ENCODE measurements at regions not wholly inside any gene's neighbourhood (a gene's known extent, or its start where the extent isn't known, plus 50 kb on each side); places are given as distances from the start of the nearest gene placed in this dataset.

- TF ChIP-seq FOXO4 (CRISPR knock-in tag; conservative IDR thresholded peaks at IDR 0.05): no peak
- no peak for TF ChIP-seq MEIS2 (CRISPR knock-in tag; IDR thresholded peaks at IDR 0.05)
- TF ChIP-seq, protein P1, sequence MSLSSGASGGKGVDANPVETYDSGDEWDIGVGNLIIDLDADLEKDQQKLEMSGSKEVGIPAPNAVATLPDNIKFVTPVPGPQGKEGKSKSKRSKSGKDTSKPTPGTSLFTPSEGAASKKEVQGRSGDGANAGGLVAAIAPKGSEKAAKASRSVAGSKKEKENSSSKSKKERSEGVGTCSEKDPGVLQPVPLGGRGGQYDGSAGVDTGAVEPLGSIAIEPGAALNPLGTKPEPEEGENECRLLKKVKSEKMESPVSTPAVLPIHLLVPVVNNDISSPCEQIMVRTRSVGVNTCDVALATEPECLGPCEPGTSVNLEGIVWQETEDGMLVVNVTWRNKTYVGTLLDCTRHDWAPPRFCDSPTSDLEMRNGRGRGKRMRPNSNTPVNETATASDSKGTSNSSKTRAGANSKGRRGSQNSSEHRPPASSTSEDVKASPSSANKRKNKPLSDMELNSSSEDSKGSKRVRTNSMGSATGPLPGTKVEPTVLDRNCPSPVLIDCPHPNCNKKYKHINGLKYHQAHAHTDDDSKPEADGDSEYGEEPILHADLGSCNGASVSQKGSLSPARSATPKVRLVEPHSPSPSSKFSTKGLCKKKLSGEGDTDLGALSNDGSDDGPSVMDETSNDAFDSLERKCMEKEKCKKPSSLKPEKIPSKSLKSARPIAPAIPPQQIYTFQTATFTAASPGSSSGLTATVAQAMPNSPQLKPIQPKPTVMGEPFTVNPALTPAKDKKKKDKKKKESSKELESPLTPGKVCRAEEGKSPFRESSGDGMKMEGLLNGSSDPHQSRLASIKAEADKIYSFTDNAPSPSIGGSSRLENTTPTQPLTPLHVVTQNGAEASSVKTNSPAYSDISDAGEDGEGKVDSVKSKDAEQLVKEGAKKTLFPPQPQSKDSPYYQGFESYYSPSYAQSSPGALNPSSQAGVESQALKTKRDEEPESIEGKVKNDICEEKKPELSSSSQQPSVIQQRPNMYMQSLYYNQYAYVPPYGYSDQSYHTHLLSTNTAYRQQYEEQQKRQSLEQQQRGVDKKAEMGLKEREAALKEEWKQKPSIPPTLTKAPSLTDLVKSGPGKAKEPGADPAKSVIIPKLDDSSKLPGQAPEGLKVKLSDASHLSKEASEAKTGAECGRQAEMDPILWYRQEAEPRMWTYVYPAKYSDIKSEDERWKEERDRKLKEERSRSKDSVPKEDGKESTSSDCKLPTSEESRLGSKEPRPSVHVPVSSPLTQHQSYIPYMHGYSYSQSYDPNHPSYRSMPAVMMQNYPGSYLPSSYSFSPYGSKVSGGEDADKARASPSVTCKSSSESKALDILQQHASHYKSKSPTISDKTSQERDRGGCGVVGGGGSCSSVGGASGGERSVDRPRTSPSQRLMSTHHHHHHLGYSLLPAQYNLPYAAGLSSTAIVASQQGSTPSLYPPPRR (CRISPR knock-in tag; IDR thresholded peaks at IDR 0.05; ENCODE audit: borderline replicate concordance): peak; percentile 68; the same call in 1 of the 2 replicates
- TF ChIP-seq, protein P2, sequence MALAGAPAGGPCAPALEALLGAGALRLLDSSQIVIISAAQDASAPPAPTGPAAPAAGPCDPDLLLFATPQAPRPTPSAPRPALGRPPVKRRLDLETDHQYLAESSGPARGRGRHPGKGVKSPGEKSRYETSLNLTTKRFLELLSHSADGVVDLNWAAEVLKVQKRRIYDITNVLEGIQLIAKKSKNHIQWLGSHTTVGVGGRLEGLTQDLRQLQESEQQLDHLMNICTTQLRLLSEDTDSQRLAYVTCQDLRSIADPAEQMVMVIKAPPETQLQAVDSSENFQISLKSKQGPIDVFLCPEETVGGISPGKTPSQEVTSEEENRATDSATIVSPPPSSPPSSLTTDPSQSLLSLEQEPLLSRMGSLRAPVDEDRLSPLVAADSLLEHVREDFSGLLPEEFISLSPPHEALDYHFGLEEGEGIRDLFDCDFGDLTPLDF (CRISPR knock-in tag; IDR thresholded peaks at IDR 0.05): no peak
- no peak for TF ChIP-seq ZNF232 (CRISPR knock-in tag; IDR thresholded peaks at IDR 0.05; ENCODE audit: borderline replicate concordance)
- peak; percentile 75; the same call in 1 of the 2 replicates for TF ChIP-seq ZNF292 (CRISPR knock-in tag; IDR thresholded peaks at IDR 0.05; ENCODE audit: borderline replicate concordance, low read depth)
- no peak for TF ChIP-seq ZNF746 (CRISPR knock-in tag; IDR thresholded peaks at IDR 0.05)
- TF ChIP-seq NFIC (IDR thresholded peaks at IDR 0.05; ENCODE audit: low read length): no peak; the same call in none of the 2 replicates
- peak; percentile 49 for TF ChIP-seq SKI (IDR thresholded peaks at IDR 0.05; ENCODE audit: partially characterized antibody)
- peak; percentile 85 for TF ChIP-seq IRF2 (CRISPR knock-in tag; IDR thresholded peaks at IDR 0.05)
- no peak for TF ChIP-seq ZNF800 (CRISPR knock-in tag; IDR thresholded peaks at IDR 0.05)
- no peak for TF ChIP-seq MYC (CRISPR knock-in tag; IDR thresholded peaks at IDR 0.05; ENCODE audit: borderline replicate concordance)
- TF ChIP-seq REXO4 (CRISPR knock-in tag; IDR thresholded peaks at IDR 0.05; ENCODE audit: borderline replicate concordance): no peak
- no peak for TF ChIP-seq SMC3 (IDR thresholded peaks at IDR 0.05; ENCODE audit: low read length)
- no peak for TF ChIP-seq PAWR (CRISPR knock-in tag; IDR thresholded peaks at IDR 0.05; ENCODE audit: borderline replicate concordance)
- no peak for TF ChIP-seq GTF2F1 (IDR thresholded peaks at IDR 0.05; ENCODE audit: low read length)
- TF ChIP-seq DRAP1 (CRISPR knock-in tag; IDR thresholded peaks at IDR 0.05): peak; percentile 53
- TF ChIP-seq GMEB1 (CRISPR knock-in tag; IDR thresholded peaks at IDR 0.05; ENCODE audit: borderline replicate concordance): no peak
Measured at GRCh38 chr16:52597772-52598483, 51.0 kb upstream of the TOX3 start (continued).
